ENCODE measurements at regions not wholly inside any gene's neighbourhood (a gene's known extent, or its start where the extent isn't known, plus 50 kb on each side); places are given as distances from the start of the nearest gene placed in this dataset.

DNA sequence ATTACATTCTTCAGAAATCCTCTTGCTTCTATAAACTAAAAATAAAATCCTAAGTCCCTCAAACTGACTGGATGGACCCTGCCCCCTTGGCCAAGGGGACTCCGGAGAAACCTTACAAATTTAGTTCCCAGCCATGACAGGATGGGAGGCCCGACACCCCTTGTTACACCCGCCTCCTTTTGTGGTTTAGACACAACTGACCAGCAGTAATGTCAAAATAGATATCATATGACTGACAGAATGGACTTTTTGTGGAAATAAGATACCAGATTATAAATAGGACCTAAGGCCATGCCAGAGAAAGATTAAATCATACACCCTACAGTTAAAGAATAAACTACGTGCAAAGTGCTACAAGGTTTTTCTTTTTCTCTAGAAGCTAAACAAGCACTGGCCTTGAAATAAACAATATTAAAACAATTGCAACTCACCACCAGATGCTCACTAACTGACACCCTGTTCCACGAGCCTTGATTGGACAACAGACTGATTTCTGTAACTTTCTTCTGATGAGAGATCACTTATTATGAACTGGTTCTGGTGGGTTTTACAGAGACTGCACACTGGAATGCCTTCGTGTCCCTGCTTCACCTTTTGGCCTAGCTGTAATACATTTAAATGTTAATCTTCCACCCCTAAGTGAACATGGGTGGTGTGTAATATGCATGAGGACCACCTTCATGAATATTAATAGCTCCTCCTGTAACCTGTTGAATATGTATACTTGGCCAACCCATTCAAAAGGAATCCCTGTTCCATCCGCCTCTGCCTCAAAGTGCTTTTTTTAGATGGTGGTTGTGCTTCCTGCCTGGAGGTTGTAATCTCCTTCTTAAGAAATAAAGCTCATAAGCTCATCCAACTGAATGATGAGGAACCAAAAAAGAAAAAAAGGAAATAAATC is 99.6 kb downstream of the ODF2L start (continued):
- no peak for TF ChIP-seq ZNF532 (CRISPR knock-in tag; IDR thresholded peaks at IDR 0.05; ENCODE audit: borderline replicate concordance)
- no peak for TF ChIP-seq IRF2 (CRISPR knock-in tag; IDR thresholded peaks at IDR 0.05; ENCODE audit: borderline replicate concordance, low read depth)

DNA sequence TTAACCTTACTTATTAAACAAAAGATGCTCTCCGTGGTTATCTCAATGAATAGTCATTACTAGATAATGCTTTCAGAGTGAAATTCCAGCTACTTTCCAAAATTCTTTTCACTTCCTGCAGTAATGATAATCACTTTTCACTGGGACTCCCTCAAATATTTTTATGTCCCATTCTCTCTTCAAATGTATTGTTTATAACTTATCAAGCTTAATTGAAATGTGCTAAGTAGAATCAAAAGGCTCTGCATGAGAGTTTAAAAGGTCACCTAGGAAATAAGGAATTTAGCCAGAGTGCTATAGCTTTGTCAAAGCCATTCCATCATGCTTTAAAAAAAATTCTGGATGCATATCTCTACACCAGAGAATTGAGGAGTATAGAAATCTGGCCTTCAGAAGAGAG is 106.4 kb downstream of the ODF2L start:
- Mint-ChIP-seq H3K36me3 (no peaks in the 10 kb centered on the region; the same call in 1 of the 2 replicates), H3K4me1 (no peaks in the 10 kb centered on the region), H3K4me3 (no peak overlapping the region), H3K27ac (no peak overlapping the region), H3K27me3 (ENCODE audit: low read depth) (no peaks in the 10 kb centered on the region), H3K9me3 (peaks cover 13% of the 10 kb centered on the region)
- ChIA-PET CTCF (no interaction called here), POLR2A (no interaction called here)
- ATAC-seq (no peak), DNase-seq (ENCODE audit: low spot score) (no peak)
- no peak for TF ChIP-seq ZNF425 (CRISPR knock-in tag; conservative IDR thresholded peaks at IDR 0.05)
- TF ChIP-seq OVOL2 (CRISPR knock-in tag; IDR thresholded peaks at IDR 0.05; ENCODE audit: borderline replicate concordance), result no peak
- TF ChIP-seq, protein P1, sequence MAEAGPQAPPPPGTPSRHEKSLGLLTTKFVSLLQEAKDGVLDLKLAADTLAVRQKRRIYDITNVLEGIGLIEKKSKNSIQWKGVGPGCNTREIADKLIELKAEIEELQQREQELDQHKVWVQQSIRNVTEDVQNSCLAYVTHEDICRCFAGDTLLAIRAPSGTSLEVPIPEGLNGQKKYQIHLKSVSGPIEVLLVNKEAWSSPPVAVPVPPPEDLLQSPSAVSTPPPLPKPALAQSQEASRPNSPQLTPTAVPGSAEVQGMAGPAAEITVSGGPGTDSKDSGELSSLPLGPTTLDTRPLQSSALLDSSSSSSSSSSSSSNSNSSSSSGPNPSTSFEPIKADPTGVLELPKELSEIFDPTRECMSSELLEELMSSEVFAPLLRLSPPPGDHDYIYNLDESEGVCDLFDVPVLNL (CRISPR knock-in tag; IDR thresholded peaks at IDR 0.05; ENCODE audit: borderline replicate concordance, low read depth), result no peak
- TF ChIP-seq SOX15 (CRISPR knock-in tag; IDR thresholded peaks at IDR 0.05), result no peak
- TF ChIP-seq ZNF138 (CRISPR knock-in tag; conservative IDR thresholded peaks at IDR 0.05), result no peak
- TF ChIP-seq ZSCAN18 (CRISPR knock-in tag; IDR thresholded peaks at IDR 0.05), result no peak
- TF ChIP-seq ARID4B (CRISPR knock-in tag; IDR thresholded peaks at IDR 0.05; ENCODE audit: borderline replicate concordance), result no peak
- TF ChIP-seq ATF3 (CRISPR knock-in tag; conservative IDR thresholded peaks at IDR 0.05), result no peak
- no peak for TF ChIP-seq ZNF532 (CRISPR knock-in tag; IDR thresholded peaks at IDR 0.05; ENCODE audit: borderline replicate concordance)
- no peak for TF ChIP-seq CBFB (CRISPR knock-in tag; IDR thresholded peaks at IDR 0.05; ENCODE audit: low read depth)
- no peak for TF ChIP-seq NFYB (CRISPR knock-in tag; conservative IDR thresholded peaks at IDR 0.05; ENCODE audit: low read depth)
- TF ChIP-seq ETV6 (CRISPR knock-in tag; IDR thresholded peaks at IDR 0.05), result no peak
- no peak for TF ChIP-seq EMX1 (CRISPR knock-in tag; IDR thresholded peaks at IDR 0.05)

Measured in WTC11 (cell line).